Karpas-422 (cell line): ENCODE measurements at regions not wholly inside any gene's neighbourhood (a gene's known extent, or its start where the extent isn't known, plus 50 kb on each side); places are given as distances from the start of the nearest gene placed in this dataset.

Experiments used
- DNase-seq: peaks from one replicate; pipeline ENCODE4 v3.0.0-alpha.2; 2015
- H2AFZ ChIP-seq: fragments of 200-600 bp; sonication (generic); 2 replicates; pipeline ENCODE4 v1.6.1; 2014; ENCODE audit warnings: antibody characterized with exemption, low read length, mixed read lengths
- H3K27ac ChIP-seq: fragments of 200-600 bp; sonication (generic); 2 replicates; pipeline ENCODE4 v1.5.1; 2014; ENCODE audit warnings: mild to moderate bottlenecking, low read length, moderate library complexity
- H3K27me3 ChIP-seq: fragments of 200-600 bp; sonication (generic); 2 replicates; pipeline ENCODE4 v1.6.1; 2014; ENCODE audit warnings: low read length, mixed read lengths
- H3K36me3 ChIP-seq: fragments of 200-600 bp; sonication (generic); 2 replicates; pipeline ENCODE4 v1.6.1; 2014; ENCODE audit warnings: low read length, mixed read lengths; ENCODE audit not compliant: insufficient read depth
- H3K4me1 ChIP-seq: fragments of 200-600 bp; sonication (generic); 2 replicates; pipeline ENCODE4 v1.6.1; 2014; ENCODE audit warnings: mild to moderate bottlenecking, low read length, mixed read lengths
- H3K4me2 ChIP-seq: fragments of 200-600 bp; sonication (generic); 2 replicates; pipeline ENCODE4 v1.6.1; 2014; ENCODE audit warnings: low read length, low read depth, mild to moderate bottlenecking; ENCODE audit not compliant: poor library complexity, severe bottlenecking
- H3K4me3 ChIP-seq: fragments of 200-600 bp; sonication (generic); 2 replicates; pipeline ENCODE4 v1.5.1; 2014; ENCODE audit warnings: mild to moderate bottlenecking, antibody characterized with exemption, low read length, mixed read lengths
- H3K79me2 ChIP-seq: fragments of 200-600 bp; sonication (generic); 2 replicates; pipeline ENCODE4 v1.6.1; 2014; ENCODE audit warnings: mild to moderate bottlenecking, low read length, mixed read lengths
- H3K9ac ChIP-seq: fragments of 200-600 bp; sonication (generic); 2 replicates; pipeline ENCODE4 v1.6.0; 2014; ENCODE audit warnings: low read length
- H3K9me2 ChIP-seq: fragments of 200-600 bp; sonication (generic), shearing (Covaris generic); replicated peaks from 2 replicates; pipeline ENCODE4 v1.6.0; 2014; ENCODE audit warnings: mild to moderate bottlenecking, low read length, moderate library complexity; ENCODE audit not compliant: insufficient read depth
- H3K9me3 ChIP-seq: fragments of 300-700, 200-600 bp; sonication (generic); 2 replicates; pipeline ENCODE4 v1.6.1; 2014; ENCODE audit warnings: low read length, mixed read lengths
- H4K20me1 ChIP-seq: fragments of 200-600 bp; sonication (generic); 2 replicates; pipeline ENCODE4 v1.6.1; 2014; ENCODE audit warnings: mild to moderate bottlenecking, antibody characterized with exemption, low read length, low read depth; ENCODE audit not compliant: insufficient read depth

GRCh38 chr19:34834472-34835061, 61.6 kb upstream of the ZNF599 start:
- no peaks in the 10 kb centered on the region for H4K20me1 ChIP-seq
- no peaks in the 10 kb centered on the region for H3K27me3 ChIP-seq
- no peak overlapping the region for H3K27ac ChIP-seq
- no peak overlapping the region for H2AFZ ChIP-seq
- H3K4me1 ChIP-seq, result no peaks in the 10 kb centered on the region
- H3K9ac ChIP-seq, result no peak overlapping the region
- DNase-seq, result no peak
- H3K4me2 ChIP-seq, result no peak overlapping the region
- no peaks in the 10 kb centered on the region for H3K36me3 ChIP-seq
- no peaks in the 10 kb centered on the region for H3K9me3 ChIP-seq
- H3K4me3 ChIP-seq, result no peak overlapping the region
- H3K79me2 ChIP-seq, result no peaks in the 10 kb centered on the region
- no peaks in the 10 kb centered on the region for H3K9me2 ChIP-seq

DNA sequence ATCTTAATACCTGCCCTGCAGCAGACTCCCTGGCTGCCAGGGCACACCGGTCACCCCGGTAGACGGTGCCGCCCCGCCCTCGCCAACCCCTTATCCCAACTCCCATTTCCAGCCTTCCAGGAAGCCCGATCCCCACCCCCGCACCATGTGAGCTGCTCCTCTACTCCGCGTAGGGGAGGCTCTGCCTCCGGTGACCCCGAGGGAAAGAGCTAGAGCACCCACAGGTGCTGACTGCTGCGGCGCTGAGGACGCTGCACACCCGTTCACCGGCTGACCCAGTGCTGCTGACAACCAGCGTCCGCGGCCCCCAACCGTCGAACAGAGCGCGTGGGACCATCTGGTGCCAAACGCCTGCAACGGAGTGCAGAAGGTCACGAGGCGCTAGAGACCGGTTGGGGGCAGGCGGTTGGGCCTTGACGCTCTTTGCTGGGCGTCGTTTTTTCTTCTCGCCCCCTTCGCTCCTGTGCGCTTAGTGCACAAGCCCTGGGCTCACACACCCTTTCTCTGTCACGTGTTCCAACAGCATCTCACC, 59.6 kb upstream of the ZNF599 start:
- no peak overlapping the region for H2AFZ ChIP-seq
- no peak for DNase-seq
- no peak overlapping the region for H3K9ac ChIP-seq
- H3K4me1 ChIP-seq, result no peaks in the 10 kb centered on the region
- H3K79me2 ChIP-seq, result no peaks in the 10 kb centered on the region
- H3K4me3 ChIP-seq, result no peak overlapping the region
- no peak overlapping the region for H3K4me2 ChIP-seq
- no peaks in the 10 kb centered on the region for H3K27me3 ChIP-seq
- no peak overlapping the region for H3K27ac ChIP-seq
- H3K36me3 ChIP-seq, result no peaks in the 10 kb centered on the region
- no peaks in the 10 kb centered on the region for H3K9me3 ChIP-seq
- no peaks in the 10 kb centered on the region for H3K9me2 ChIP-seq
- no peaks in the 10 kb centered on the region for H4K20me1 ChIP-seq

- Histone ChIP-seq H3K4me1 (no peaks in the 10 kb centered on the region), H3K9ac (no peak overlapping the region), H3K27ac (no peak overlapping the region), H3K27me3 (no peaks in the 10 kb centered on the region), H3K79me2 (no peaks in the 10 kb centered on the region), H2AFZ (no peak overlapping the region), H3K9me3 (no peaks in the 10 kb centered on the region), H3K9me2 (no peaks in the 10 kb centered on the region), H3K4me2 (no peak overlapping the region), H3K36me3 (no peaks in the 10 kb centered on the region), H3K4me3 (no peak overlapping the region), H4K20me1 (no peaks in the 10 kb centered on the region)
- DNase-seq, result no peak
Observed at GRCh38 chr19:34831714-34832113, 58.7 kb upstream of the ZNF599 start.

DNA sequence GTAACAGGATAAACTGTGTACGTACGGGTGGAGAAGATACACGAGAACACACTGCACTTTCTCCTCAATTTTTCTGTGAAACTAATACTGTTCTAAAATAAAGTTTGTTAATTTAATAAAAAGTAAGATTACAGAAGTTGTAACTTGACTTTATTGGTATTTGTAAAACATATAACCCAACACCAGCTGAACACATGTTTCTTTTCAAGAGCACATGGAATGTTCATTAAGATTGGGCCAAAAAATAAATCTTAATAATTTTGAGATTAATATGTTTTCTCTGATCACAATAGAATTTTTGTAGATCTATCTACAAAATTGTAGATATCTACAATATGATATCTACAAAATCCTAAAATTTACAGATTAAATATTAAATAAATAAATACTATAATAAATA, 55.1 kb upstream of the ZNF599 start:
- H2AFZ ChIP-seq, result no peak overlapping the region
- no peaks in the 10 kb centered on the region for H3K36me3 ChIP-seq
- no peaks in the 10 kb centered on the region for H3K27me3 ChIP-seq
- H3K4me3 ChIP-seq, result no peak overlapping the region
- H3K4me2 ChIP-seq, result no peak overlapping the region
- no peaks in the 10 kb centered on the region for H3K9me3 ChIP-seq
- no peak overlapping the region for H3K27ac ChIP-seq
- no peaks in the 10 kb centered on the region for H4K20me1 ChIP-seq
- no peak for DNase-seq
- H3K79me2 ChIP-seq, result no peaks in the 10 kb centered on the region
- H3K9ac ChIP-seq, result no peak overlapping the region
- no peaks in the 10 kb centered on the region for H3K4me1 ChIP-seq
- no peaks in the 10 kb centered on the region for H3K9me2 ChIP-seq

- no peak overlapping the region for H3K9ac ChIP-seq
- no peaks in the 10 kb centered on the region for H3K9me3 ChIP-seq
- H3K36me3 ChIP-seq, result no peaks in the 10 kb centered on the region
- H2AFZ ChIP-seq, result no peak overlapping the region
- DNase-seq, result no peak
- no peaks in the 10 kb centered on the region for H4K20me1 ChIP-seq
- H3K4me1 ChIP-seq, result no peaks in the 10 kb centered on the region
- H3K9me2 ChIP-seq, result no peaks in the 10 kb centered on the region
- no peak overlapping the region for H3K27ac ChIP-seq
- no peaks in the 10 kb centered on the region for H3K79me2 ChIP-seq
- H3K4me2 ChIP-seq, result no peak overlapping the region
- no peaks in the 10 kb centered on the region for H3K27me3 ChIP-seq
- H3K4me3 ChIP-seq, result no peak overlapping the region
Observed at GRCh38 chr19:34825212-34825611, 52.2 kb upstream of the ZNF599 start.

DNA sequence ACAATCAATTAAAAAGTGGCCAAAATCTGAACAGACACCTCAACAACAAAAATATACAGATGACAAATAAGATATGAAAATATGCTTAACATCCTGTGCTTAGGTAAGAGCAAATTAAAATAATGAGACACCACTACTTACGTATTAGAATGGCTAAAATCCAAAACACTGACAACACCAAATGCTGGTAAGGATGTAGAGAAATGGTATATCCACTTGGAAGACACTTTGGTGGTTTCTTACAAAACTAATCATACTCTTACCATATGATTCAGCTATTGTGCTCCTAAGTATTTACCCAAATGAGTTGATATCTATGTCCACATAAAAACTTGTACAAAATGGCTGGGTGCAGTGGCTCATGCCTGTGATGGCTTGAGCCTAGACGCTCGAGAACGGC, 51.7 kb upstream of the ZNF599 start:
- no peak for DNase-seq
- Histone ChIP-seq H3K4me3 (no peak overlapping the region), H3K4me1 (no peaks in the 10 kb centered on the region), H2AFZ (no peak overlapping the region), H3K4me2 (no peak overlapping the region), H3K9ac (no peak overlapping the region), H3K9me2 (no peaks in the 10 kb centered on the region), H3K9me3 (no peaks in the 10 kb centered on the region), H3K36me3 (no peaks in the 10 kb centered on the region), H3K79me2 (no peaks in the 10 kb centered on the region), H4K20me1 (no peaks in the 10 kb centered on the region), H3K27ac (no peak overlapping the region), H3K27me3 (no peaks in the 10 kb centered on the region)
